HCT116 (cell line): ENCODE measurements at regions not wholly inside any gene's neighbourhood (a gene's known extent, or its start where the extent isn't known, plus 50 kb on each side); places are given as distances from the start of the nearest gene placed in this dataset.

Source experiments
- ATAC-seq: fragments of 200-7000 bp; cut with Tn5 transposase; 2 replicates; pipeline ENCODE4 v1.9.1; 2020; ENCODE audit warnings: mild to moderate bottlenecking, moderate library complexity
- BruUV-seq: library from RNA; stranded (reverse); fragments of 400-500 nt; replicated peaks from 2 replicates; lab custom pipeline; 2021; lab: Mats Ljungman, UMichigan
- CTCF ChIA-PET: fragments of 300-600 bp; sonication (Branson Sonifier 250); formaldehyde crosslinking; loops from one replicate; lab custom pipeline; 2021; ENCODE audit warnings: antibody characterized with exemption; lab: Charles Lee
- POLR2A ChIA-PET: fragments of 300-600, 350-600 bp; sonication (Branson Sonifier 250); formaldehyde crosslinking; loops from one replicate; lab custom pipeline; 2021; ENCODE audit warnings: antibody characterized with exemption; lab: Charles Lee
- RAD21 ChIA-PET, 2 experiments: fragments of 300-600 bp; sonication (Branson Sonifier 250); formaldehyde crosslinking; loops; one replicate each; lab custom pipeline; 2023; ENCODE audit warnings: low total read pairs in 2 of 2; ENCODE audit not compliant: uncharacterized antibody in 2 of 2, unreplicated experiment in 2 of 2, low non-redundant PET in 1 of 2; lab: Charles Lee
- DNase-seq: peaks from one replicate; pipeline ENCODE4 v3.0.0-alpha.2; 2010; ENCODE audit warnings: low read depth, low spot score
- H2AFZ ChIP-seq: fragments of 200-600 bp; shearing (Covaris generic), sonication (generic); 2 replicates; pipeline ENCODE4 v1.6.1; 2017; ENCODE audit warnings: low read depth, mixed run types, mixed read lengths, antibody characterized with exemption, low read length; ENCODE audit not compliant: poor library complexity, severe bottlenecking
- H3K27ac ChIP-seq: 2 replicates; pipeline ENCODE4 v1.5.1; 2012; ENCODE audit warnings: low read depth, low read length
- H3K27me3 ChIP-seq: fragments of 200-600 bp; sonication (generic); 2 replicates; pipeline ENCODE4 v1.6.1; 2016; ENCODE audit warnings: mixed run types, low read length, mixed read lengths; ENCODE audit not compliant: insufficient read depth
- H3K36me3 ChIP-seq, 2 experiments: fragments of 200-500 bp in 1 of 2; fragments of 200-600 bp in 1 of 2; sonication (Bioruptor generic) in 1 of 2; sonication (generic) in 1 of 2; 2 replicates each; pipeline versions ENCODE4 v1.5.1 to v1.6.1; 2014 to 2016; ENCODE audit warnings: low read length in 2 of 2, inconsistent platforms in 1 of 2, mixed read lengths in 1 of 2, mixed run types in 1 of 2; ENCODE audit not compliant: insufficient read depth in 2 of 2, control insufficient read depth in 1 of 2
- H3K4me1 ChIP-seq, 2 experiments: fragments of 200-600 bp in 1 of 2; sonication (generic) in 1 of 2; 2 replicates each; pipeline versions ENCODE4 v1.5.1 to v1.6.1; 2012 to 2017; ENCODE audit warnings: low read length in 2 of 2, inconsistent platforms in 1 of 2, mild to moderate bottlenecking in 1 of 2, mixed read lengths in 1 of 2, mixed run types in 1 of 2, moderate library complexity in 1 of 2; ENCODE audit not compliant: insufficient read depth in 2 of 2, control insufficient read depth in 1 of 2
- H3K4me2 ChIP-seq: fragments of 200-600 bp; sonication (generic); 2 replicates; pipeline ENCODE4 v1.6.1; 2017; ENCODE audit warnings: mixed run types, low read length, mixed read lengths
- H3K4me3 ChIP-seq, 2 experiments: fragments of 200-600 bp in 1 of 2; sonication (generic) in 1 of 2; replicated peaks in 1 of 2; 2 replicates each; pipeline ENCODE4 v1.5.1; 2011 to 2016; ENCODE audit warnings: low read length in 2 of 2, control low read depth in 1 of 2, low read depth in 1 of 2, mild to moderate bottlenecking in 1 of 2, mixed read lengths in 1 of 2, mixed run types in 1 of 2
- H3K79me2 ChIP-seq: fragments of 200-600 bp; sonication (generic); 2 replicates; pipeline ENCODE4 v1.6.1; 2017; ENCODE audit warnings: mild to moderate bottlenecking, mixed run types, low read length, moderate library complexity, mixed read lengths; ENCODE audit not compliant: insufficient read depth
- H3K9ac ChIP-seq: fragments of 200-600 bp; sonication (generic); 2 replicates; pipeline ENCODE4 v1.6.1; 2016; ENCODE audit warnings: low read length, mixed read lengths
- H3K9me2 ChIP-seq: fragments of 200-600 bp; sonication (generic), shearing (Covaris generic); 2 replicates; pipeline ENCODE4 v1.6.1; 2017; ENCODE audit warnings: mixed run types, mild to moderate bottlenecking, moderate library complexity; ENCODE audit not compliant: insufficient read depth
- H3K9me3 ChIP-seq, 2 experiments: fragments of 200-500 bp in 1 of 2; fragments of 200-600 bp in 1 of 2; sonication (Bioruptor generic) in 1 of 2; sonication (generic) in 1 of 2; 2 replicates each; pipeline ENCODE4 v1.6.1; 2014 to 2017; ENCODE audit warnings: low read length in 2 of 2, mixed read lengths in 2 of 2, inconsistent platforms in 1 of 2, low read depth in 1 of 2, mild to moderate bottlenecking in 1 of 2, mixed run types in 1 of 2, moderate library complexity in 1 of 2; ENCODE audit not compliant: control insufficient read depth in 1 of 2, insufficient read depth in 1 of 2
- H4K20me1 ChIP-seq: fragments of 200-600 bp; sonication (generic), shearing (Covaris generic); 2 replicates; pipeline ENCODE4 v1.6.1; 2017; ENCODE audit warnings: mixed run types, mild to moderate bottlenecking, moderate library complexity; ENCODE audit not compliant: insufficient read depth
- CBX3 ChIP-seq: IDR thresholded peaks from 2 replicates; pipeline ENCODE4 v1.6.1; 2012; ENCODE audit warnings: low read depth
- CEBPB ChIP-seq: IDR thresholded peaks from 2 replicates; pipeline ENCODE4 v1.6.1; 2012; ENCODE audit warnings: low read depth
- CTCF ChIP-seq, 3 experiments: fragments of 200-600 bp in 1 of 3; sonication (generic) in 1 of 3; IDR thresholded peaks in 2 of 3; conservative IDR thresholded peaks in 1 of 3; 2 replicates each; pipeline ENCODE4 v1.5.1; 2012 to 2017; ENCODE audit warnings: low read depth in 2 of 3, low read length in 2 of 3, antibody characterized with exemption in 1 of 3, borderline replicate concordance in 1 of 3, control low read depth in 1 of 3, mild to moderate bottlenecking in 1 of 3, mixed read lengths in 1 of 3, mixed run types in 1 of 3, moderate library complexity in 1 of 3; ENCODE audit not compliant: insufficient read depth in 1 of 3
- EGR1 ChIP-seq: IDR thresholded peaks from 2 replicates; pipeline ENCODE4 v1.6.1; 2012; ENCODE audit warnings: low read depth
- ELF1 ChIP-seq: IDR thresholded peaks from 2 replicates; pipeline ENCODE4 v1.6.1; 2012; ENCODE audit warnings: low read depth, borderline replicate concordance
- EZH2phosphoT487 ChIP-seq: fragments of 200-600 bp; IDR thresholded peaks from 2 replicates; pipeline ENCODE4 v1.6.1; 2018; ENCODE audit warnings: antibody characterized with exemption, borderline replicate concordance
- MAX ChIP-seq: IDR thresholded peaks from 2 replicates; pipeline ENCODE4 v1.6.1; 2012
- SIN3A ChIP-seq: IDR thresholded peaks from 2 replicates; pipeline ENCODE4 v1.6.1; 2012; ENCODE audit warnings: low read depth
- SP1 ChIP-seq: IDR thresholded peaks from 2 replicates; pipeline ENCODE4 v1.6.1; 2012; ENCODE audit warnings: low read depth
- SRF ChIP-seq: IDR thresholded peaks from 2 replicates; pipeline ENCODE4 v1.6.1; 2012; ENCODE audit warnings: low read depth
- YY1 ChIP-seq: IDR thresholded peaks from 2 replicates; pipeline ENCODE4 v1.6.1; 2011; ENCODE audit warnings: low read length, low read depth, moderate library complexity, mild to moderate bottlenecking; ENCODE audit not compliant: insufficient replicate concordance; ENCODE audit errors: extremely low read depth
- ZBTB33 ChIP-seq: IDR thresholded peaks from 2 replicates; pipeline ENCODE4 v1.6.1; 2011; ENCODE audit warnings: mild to moderate bottlenecking, low read length, moderate library complexity; ENCODE audit not compliant: insufficient replicate concordance; ENCODE audit errors: extremely low read depth
- ZFX ChIP-seq: fragments of 450-650 bp; IDR thresholded peaks from 2 replicates; pipeline ENCODE4 v1.6.1; 2017
- intact Hi-C: fragments of 100-400 bp; cut with micrococcal nuclease; formaldehyde crosslinking; loops from 2 replicates; pipeline ENCODE4 v1.10.0; 2022

GRCh38 chr14:94893411-94894160 lies 123.7 kb upstream of the GSC start:
- H3K79me2 ChIP-seq, result no peaks in the 10 kb centered on the region
- intact Hi-C loops, result no loop called here
- no peaks in the 10 kb centered on the region for H3K36me3 ChIP-seq
- no peak overlapping the region for H3K4me3 ChIP-seq
- ATAC-seq, result no peak
- BruUV-seq, result no TSS peak
- H3K4me1 ChIP-seq, result no peaks in the 10 kb centered on the region
- no peak for DNase-seq
- ChIA-PET RAD21 (no interaction called here), CTCF (no interaction called here), POLR2A (no interaction called here)
- no peak for TF ChIP-seq ZBTB33
- no peak for TF ChIP-seq CTCF (IDR thresholded peaks at IDR 0.05 in 2 of 3, conservative IDR thresholded peaks at IDR 0.05 in 1 of 3; ENCODE audit: borderline replicate concordance in 1 of 3, insufficient read depth in 1 of 3, low read depth in 2 of 3, low read length in 2 of 3)
- no peak for TF ChIP-seq ZFX
- no peak for TF ChIP-seq SIN3A
- TF ChIP-seq SP1, result no peak
- TF ChIP-seq YY1, result no peak
- no peak for TF ChIP-seq CBX3
- no peak for TF ChIP-seq ELF1
- no peak for TF ChIP-seq MAX
- TF ChIP-seq CEBPB, result no peak
- no peak for TF ChIP-seq EGR1
- TF ChIP-seq SRF, result no peak
- TF ChIP-seq EZH2phosphoT487, result no peak
- no peaks in the 10 kb centered on the region; a peak in 1 of 4 replicates for H3K9me3 ChIP-seq
- no peak overlapping the region for H3K9ac ChIP-seq
- H2AFZ ChIP-seq, result no peak overlapping the region
- peaks cover 13% of the 10 kb centered on the region for H3K27me3 ChIP-seq
- H3K27ac ChIP-seq, result no peak overlapping the region
- no peak overlapping the region for H3K4me2 ChIP-seq
- H3K9me2 ChIP-seq, result no peaks in the 10 kb centered on the region
- H4K20me1 ChIP-seq, result no peaks in the 10 kb centered on the region
